ENCODE measurements at regions not wholly inside any gene's neighbourhood (a gene's known extent, or its start where the extent isn't known, plus 50 kb on each side); places are given as distances from the start of the nearest gene placed in this dataset.

DNA sequence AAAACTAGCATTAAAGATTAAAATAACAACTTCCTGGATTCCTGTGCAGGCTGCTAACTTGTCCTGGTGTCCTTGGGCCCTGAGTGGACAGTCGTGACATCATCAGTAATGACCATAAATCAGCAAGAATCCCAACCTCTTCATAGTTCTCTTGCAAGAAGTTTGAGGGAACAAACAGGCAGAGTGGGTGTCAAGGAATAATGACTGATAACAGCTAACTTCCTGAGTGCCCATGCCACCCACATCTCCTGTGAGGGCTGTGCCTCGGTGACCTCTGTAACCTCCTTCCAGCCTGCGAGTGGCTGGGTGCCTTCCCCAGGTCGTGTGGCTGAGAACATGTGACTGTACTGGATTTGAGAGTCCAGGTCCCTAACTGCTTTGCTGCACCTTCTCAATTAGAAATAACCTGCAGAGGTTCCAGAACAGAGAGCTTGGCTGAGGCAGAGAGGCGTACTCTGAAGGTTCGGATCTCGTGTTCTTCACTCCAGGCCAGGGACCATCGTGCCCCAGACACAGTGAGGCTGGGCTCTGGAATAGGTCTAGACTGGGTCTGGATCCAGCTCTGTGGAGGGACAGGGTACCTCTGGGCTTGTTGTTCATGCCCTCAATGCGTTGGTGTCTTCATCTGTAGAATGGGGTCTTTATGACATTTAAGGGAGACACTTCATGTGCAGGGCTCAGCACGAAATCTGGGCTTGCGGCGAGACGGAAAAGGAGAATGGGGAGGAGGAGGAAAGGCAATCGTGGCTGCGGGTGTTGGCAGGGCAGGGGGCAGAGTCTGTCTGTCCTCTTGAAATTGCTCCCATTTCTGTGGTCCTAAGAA lies 313.1 kb upstream of the ZNF32 start:
- TF ChIP-seq, protein P1, sequence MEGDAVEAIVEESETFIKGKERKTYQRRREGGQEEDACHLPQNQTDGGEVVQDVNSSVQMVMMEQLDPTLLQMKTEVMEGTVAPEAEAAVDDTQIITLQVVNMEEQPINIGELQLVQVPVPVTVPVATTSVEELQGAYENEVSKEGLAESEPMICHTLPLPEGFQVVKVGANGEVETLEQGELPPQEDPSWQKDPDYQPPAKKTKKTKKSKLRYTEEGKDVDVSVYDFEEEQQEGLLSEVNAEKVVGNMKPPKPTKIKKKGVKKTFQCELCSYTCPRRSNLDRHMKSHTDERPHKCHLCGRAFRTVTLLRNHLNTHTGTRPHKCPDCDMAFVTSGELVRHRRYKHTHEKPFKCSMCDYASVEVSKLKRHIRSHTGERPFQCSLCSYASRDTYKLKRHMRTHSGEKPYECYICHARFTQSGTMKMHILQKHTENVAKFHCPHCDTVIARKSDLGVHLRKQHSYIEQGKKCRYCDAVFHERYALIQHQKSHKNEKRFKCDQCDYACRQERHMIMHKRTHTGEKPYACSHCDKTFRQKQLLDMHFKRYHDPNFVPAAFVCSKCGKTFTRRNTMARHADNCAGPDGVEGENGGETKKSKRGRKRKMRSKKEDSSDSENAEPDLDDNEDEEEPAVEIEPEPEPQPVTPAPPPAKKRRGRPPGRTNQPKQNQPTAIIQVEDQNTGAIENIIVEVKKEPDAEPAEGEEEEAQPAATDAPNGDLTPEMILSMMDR (IDR thresholded peaks at IDR 0.05) = no peak
- no peak for TF ChIP-seq POLR2A (IDR thresholded peaks at IDR 0.05)
